Right lobe of liver (tissue), 6 donors: ENCODE measurements at regions not wholly inside any gene's neighbourhood (a gene's known extent, or its start where the extent isn't known, plus 50 kb on each side); places are given as distances from the start of the nearest gene placed in this dataset.

Source experiments
- ATAC-seq, 4 donors: fragments of 200-7000 bp; cut with Tn5 transposase; one replicate each; pipeline ENCODE4 v1.9.1; 2020; ENCODE audit warnings: mild to moderate bottlenecking in 4 of 4, moderate library complexity in 4 of 4
- DNase-seq, 3 donors: peaks; one replicate each; pipeline ENCODE4 v3.0.0-alpha.2; 2020
- H3K27ac ChIP-seq, 3 donors: fragments of 200-600 bp; one replicate each; pipeline ENCODE4 v1.8.0; 2022
- H3K27me3 ChIP-seq, 2 donors: fragments of 200-600 bp; one replicate each; pipeline ENCODE4 v1.8.0; 2022
- H3K36me3 ChIP-seq, 4 donors: fragments of 200-600 bp; sonication (generic) in 1 of 4; one replicate each; pipeline versions ENCODE4 v1.5.1 to v1.8.0; 2017 to 2022; ENCODE audit warnings: control low read depth in 1 of 4
- H3K4me1 ChIP-seq, 4 donors: fragments of 200-600 bp; sonication (generic) in 1 of 4; one replicate each; pipeline versions ENCODE4 v1.5.1 to v1.8.0; 2017 to 2022; ENCODE audit warnings: control low read depth in 1 of 4
- H3K4me3 ChIP-seq, 3 donors: fragments of 200-600 bp; one replicate each; pipeline ENCODE4 v1.8.0; 2022
- H3K9me3 ChIP-seq, 4 donors: fragments of 200-600 bp; sonication (generic) in 1 of 4; one replicate each; pipeline versions ENCODE4 v1.5.1 to v1.8.0; 2017 to 2022; ENCODE audit warnings: control low read depth in 1 of 4
- POLR2A ChIP-seq: fragments of 450-650 bp; IDR thresholded peaks from one replicate; pipeline ENCODE4 v1.6.1; 2017; ENCODE audit warnings: antibody characterized with exemption, mild to moderate bottlenecking
- WGBS: methylation state at CpG from one replicate; pipeline ENCODE4 v1.1.6; 2018; ENCODE audit warnings: low coverage, low lambda C conversion rate; ENCODE audit not compliant: insufficient coverage; ENCODE audit errors: missing lambda C conversion rate; 5-methylcytosine and 5-hydroxymethylcytosine counted together
- intact Hi-C, 2 donors: fragments of 100-400 bp; cut with DNase I; formaldehyde crosslinking; loops; one replicate each; pipeline versions ENCODE4 v1.11.2 to v1.14.1; 2022
- TF ChIP-seq, protein P1 (sequence below), 4 donors: fragments of 200-600 bp in 3 of 4; fragments of 450-650 bp in 1 of 4; IDR thresholded peaks; one replicate each; pipeline versions ENCODE4 v1.5.1 to v1.8.0; 2016 to 2022; ENCODE audit warnings: antibody characterized with exemption in 4 of 4, mild to moderate bottlenecking in 2 of 4
- donor health status: DM: no; HTN: yes; CAD: no.
- donor health status: DM: no; HTN: no; CAD: no.
- donor health status: DM: no; HTN: no; CAD: no.
- donor health status: DM: no; HTN: yes; CAD: no.
- donor health status: DM: no; HTN: yes; CAD: no.

DNA sequence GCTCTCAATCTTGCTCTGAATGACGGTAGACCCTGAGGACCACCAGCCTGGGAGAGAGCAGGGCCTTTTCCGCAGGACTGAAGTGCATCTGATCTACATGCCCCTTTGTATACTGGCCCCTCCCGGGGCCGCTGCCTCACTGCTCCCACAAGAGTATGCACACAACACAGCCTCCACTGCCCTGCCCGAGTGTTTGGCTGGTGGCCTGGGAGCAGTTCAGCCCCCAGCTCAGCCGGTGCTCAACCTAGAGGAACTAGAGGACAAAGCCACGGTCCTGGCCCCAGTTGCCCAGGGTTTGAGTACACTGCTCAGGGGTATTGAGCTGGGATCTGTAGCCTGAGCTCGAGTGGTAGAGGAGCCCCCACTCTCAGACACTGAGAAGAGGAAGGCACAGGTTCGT is 118.9 kb upstream of the CAB39 start:
- ATAC-seq = no peak

DNA sequence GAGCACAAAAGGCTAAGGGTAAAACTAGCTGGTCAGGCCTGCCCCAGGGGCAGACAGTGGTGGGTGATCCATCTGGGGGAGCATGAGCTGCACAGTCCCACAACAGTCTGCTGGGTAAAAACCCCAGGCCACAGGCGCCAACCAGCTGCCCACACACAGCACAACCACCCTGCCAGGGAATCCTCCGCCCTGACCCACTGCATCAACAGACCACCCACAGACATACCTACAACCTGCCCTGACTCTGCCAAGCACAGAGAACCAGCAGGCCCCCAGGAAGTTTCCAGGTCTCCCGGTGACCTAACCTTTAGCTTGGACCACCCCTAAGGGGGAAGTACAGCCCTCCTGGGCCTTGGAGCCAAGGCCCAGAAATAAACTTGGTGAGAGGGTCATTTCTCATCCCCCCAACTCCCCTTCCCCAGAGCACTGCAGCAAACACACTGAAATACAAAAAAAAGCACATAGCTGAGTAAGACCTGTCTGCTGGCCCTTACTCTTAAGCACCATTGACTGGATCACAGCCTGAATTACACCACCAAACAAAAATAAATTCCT is 118.3 kb upstream of the CAB39 start:
- H3K36me3 ChIP-seq = no peaks in the 10 kb centered on the region
- no CpG with 5 or more reads among the region's 3 CpGs for WGBS
- no peak overlapping the region for H3K4me3 ChIP-seq
- no peak for ATAC-seq
- no peaks in the 10 kb centered on the region for H3K27me3 ChIP-seq
- no peak for TF ChIP-seq POLR2A
- TF ChIP-seq, protein P1, sequence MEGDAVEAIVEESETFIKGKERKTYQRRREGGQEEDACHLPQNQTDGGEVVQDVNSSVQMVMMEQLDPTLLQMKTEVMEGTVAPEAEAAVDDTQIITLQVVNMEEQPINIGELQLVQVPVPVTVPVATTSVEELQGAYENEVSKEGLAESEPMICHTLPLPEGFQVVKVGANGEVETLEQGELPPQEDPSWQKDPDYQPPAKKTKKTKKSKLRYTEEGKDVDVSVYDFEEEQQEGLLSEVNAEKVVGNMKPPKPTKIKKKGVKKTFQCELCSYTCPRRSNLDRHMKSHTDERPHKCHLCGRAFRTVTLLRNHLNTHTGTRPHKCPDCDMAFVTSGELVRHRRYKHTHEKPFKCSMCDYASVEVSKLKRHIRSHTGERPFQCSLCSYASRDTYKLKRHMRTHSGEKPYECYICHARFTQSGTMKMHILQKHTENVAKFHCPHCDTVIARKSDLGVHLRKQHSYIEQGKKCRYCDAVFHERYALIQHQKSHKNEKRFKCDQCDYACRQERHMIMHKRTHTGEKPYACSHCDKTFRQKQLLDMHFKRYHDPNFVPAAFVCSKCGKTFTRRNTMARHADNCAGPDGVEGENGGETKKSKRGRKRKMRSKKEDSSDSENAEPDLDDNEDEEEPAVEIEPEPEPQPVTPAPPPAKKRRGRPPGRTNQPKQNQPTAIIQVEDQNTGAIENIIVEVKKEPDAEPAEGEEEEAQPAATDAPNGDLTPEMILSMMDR (IDR thresholded peaks at IDR 0.05) = no peak
- H3K9me3 ChIP-seq = no peaks in the 10 kb centered on the region
- DNase-seq = no peak
- intact Hi-C loops = no loop called here
- no peak overlapping the region for H3K27ac ChIP-seq
- H3K4me1 ChIP-seq = no peaks in the 10 kb centered on the region

More for the DNA sequence above, 118.9 kb upstream of the CAB39 start:
- Histone ChIP-seq H3K4me3 (no peak overlapping the region), H3K36me3 (no peaks in the 10 kb centered on the region), H3K27ac (no peak overlapping the region), H3K27me3 (no peaks in the 10 kb centered on the region), H3K9me3 (no peaks in the 10 kb centered on the region), H3K4me1 (no peaks in the 10 kb centered on the region)
- intact Hi-C loops = no loop called here
- no peak for DNase-seq
- no peak for TF ChIP-seq POLR2A
- TF ChIP-seq, protein P1 (IDR thresholded peaks at IDR 0.05) = no peak
- 87% methylated on average over 3 of the region's 9 CpGs for WGBS

DNA sequence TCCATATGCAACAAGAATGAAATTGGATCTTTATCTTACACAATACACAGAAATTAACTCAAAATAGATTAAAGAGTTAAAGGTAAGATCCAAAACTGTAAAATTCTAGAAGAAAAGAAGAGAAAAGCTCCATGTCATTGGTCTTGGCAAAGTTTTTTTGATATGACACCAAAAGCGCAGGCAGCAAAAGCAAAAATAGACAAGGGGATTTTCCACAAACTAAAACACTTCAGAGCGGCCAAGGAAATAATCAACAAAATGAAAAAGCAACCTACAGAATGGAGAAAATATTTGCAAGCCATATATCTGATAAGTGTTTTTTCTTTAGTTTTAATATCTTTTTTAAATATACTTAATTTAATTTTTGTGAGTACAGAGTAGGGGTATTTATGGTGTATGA is 112.8 kb upstream of the CAB39 start:
- Histone ChIP-seq H3K27me3 (no peaks in the 10 kb centered on the region), H3K4me1 (no peaks in the 10 kb centered on the region), H3K27ac (no peak overlapping the region), H3K9me3 (no peaks in the 10 kb centered on the region), H3K36me3 (no peaks in the 10 kb centered on the region), H3K4me3 (no peak overlapping the region)
- DNase-seq = no peak
- WGBS = 92% methylated on average over 2 of the region's 2 CpGs
- ATAC-seq = no peak
- intact Hi-C loops = no loop called here
- TF ChIP-seq, protein P1 (IDR thresholded peaks at IDR 0.05) = no peak
- no peak for TF ChIP-seq POLR2A

DNA sequence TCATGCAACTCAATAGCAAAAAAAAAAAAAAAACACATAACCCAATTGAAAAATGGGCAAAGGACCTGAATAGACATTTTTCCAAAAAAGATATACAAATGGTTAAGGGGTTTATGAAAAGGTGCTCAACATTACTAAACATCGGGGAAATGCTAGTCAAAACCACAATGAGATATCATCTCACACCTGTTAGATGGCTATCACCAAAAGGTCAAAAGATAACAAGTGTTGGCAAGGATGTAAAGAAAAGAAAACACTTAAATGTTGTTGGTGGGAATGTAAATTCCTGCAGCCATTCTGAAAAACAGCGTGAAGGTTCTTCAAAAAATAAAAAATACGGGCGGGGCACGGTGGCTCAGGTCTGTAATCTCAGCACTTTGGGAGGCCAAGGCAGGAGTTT is 112.4 kb upstream of the CAB39 start:
- intact Hi-C loops = no loop called here
- 68% methylated on average over 5 of the region's 5 CpGs for WGBS
- ATAC-seq (no peak), DNase-seq (no peak)
- Histone ChIP-seq H3K9me3 (no peaks in the 10 kb centered on the region), H3K27ac (no peak overlapping the region), H3K4me1 (no peaks in the 10 kb centered on the region), H3K36me3 (no peaks in the 10 kb centered on the region), H3K4me3 (no peak overlapping the region), H3K27me3 (no peaks in the 10 kb centered on the region)
- TF ChIP-seq POLR2A = no peak
- TF ChIP-seq, protein P1 (IDR thresholded peaks at IDR 0.05) = no peak

DNA sequence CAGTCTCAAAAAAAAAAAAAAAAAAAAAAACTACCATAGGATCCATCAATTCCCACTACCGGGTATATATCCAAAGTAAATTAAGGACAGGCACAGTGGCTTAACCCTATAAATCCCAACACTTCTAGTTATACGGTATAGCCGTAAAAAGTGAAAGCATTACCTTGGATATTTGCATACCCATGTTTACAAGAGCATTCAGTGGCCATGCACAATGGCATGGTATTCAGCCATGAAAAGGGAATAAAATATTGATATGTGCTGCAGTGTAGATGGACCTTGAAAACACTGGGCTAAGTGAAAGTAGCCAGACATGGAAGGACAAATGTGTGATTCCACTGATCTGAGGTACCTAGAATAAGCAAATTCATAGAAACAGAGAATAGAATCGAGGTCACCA is 111.8 kb upstream of the CAB39 start:
- intact Hi-C loops = no loop called here
- no peak for ATAC-seq
- Histone ChIP-seq H3K4me3 (no peak overlapping the region), H3K27ac (no peak overlapping the region), H3K36me3 (no peaks in the 10 kb centered on the region), H3K9me3 (no peaks in the 10 kb centered on the region), H3K4me1 (no peaks in the 10 kb centered on the region), H3K27me3 (no peaks in the 10 kb centered on the region)
- TF ChIP-seq POLR2A = no peak
- TF ChIP-seq, protein P1 (IDR thresholded peaks at IDR 0.05) = no peak
- WGBS = 65% methylated on average over 4 of the region's 4 CpGs
- no peak for DNase-seq
